Neural crest cell (in vitro differentiated cells): ENCODE measurements at regions not wholly inside any gene's neighbourhood (a gene's known extent, or its start where the extent isn't known, plus 50 kb on each side); places are given as distances from the start of the nearest gene placed in this dataset.

Source experiments
- DNase-seq: peaks from one replicate; pipeline ENCODE4 v3.0.0; 2021; ENCODE audit warnings: low read depth, mixed read lengths, low spot score
- H3K27ac Mint-ChIP-seq: one replicate; pipeline ENCODE4 v1.8.0; 2021; ENCODE audit warnings: mild to moderate bottlenecking, mixed read lengths; ENCODE audit not compliant: unreplicated experiment
- H3K27me3 Mint-ChIP-seq: 2 replicates; pipeline ENCODE4 v1.8.0; 2021; ENCODE audit warnings: low read depth, mild to moderate bottlenecking, mixed read lengths
- H3K36me3 Mint-ChIP-seq: 2 replicates; pipeline ENCODE4 v1.8.0; 2021; ENCODE audit warnings: low read depth, mild to moderate bottlenecking, mixed read lengths
- H3K4me1 Mint-ChIP-seq: 2 replicates; pipeline ENCODE4 v1.8.0; 2021; ENCODE audit warnings: mixed read lengths
- H3K4me3 Mint-ChIP-seq: one replicate; pipeline ENCODE4 v1.8.0; 2021; ENCODE audit warnings: mild to moderate bottlenecking, mixed read lengths
- H3K9me3 Mint-ChIP-seq: 2 replicates; pipeline ENCODE4 v1.8.0; 2021; ENCODE audit warnings: mixed read lengths
- CTCF ChIP-seq: fragments of 200-600 bp; sonication (generic); conservative IDR thresholded peaks from 2 replicates; pipeline ENCODE4 v1.5.0; 2021; ENCODE audit warnings: antibody characterized with exemption, mild to moderate bottlenecking

- H3K27me3 Mint-ChIP-seq = no peaks in the 10 kb centered on the region
- H3K4me3 Mint-ChIP-seq = no peak overlapping the region
- no peaks in the 10 kb centered on the region for H3K36me3 Mint-ChIP-seq
- DNase-seq = no peak
- H3K27ac Mint-ChIP-seq = no peak overlapping the region
- no peaks in the 10 kb centered on the region for H3K9me3 Mint-ChIP-seq
- H3K4me1 Mint-ChIP-seq = no peaks in the 10 kb centered on the region
- TF ChIP-seq CTCF = no peak
Measured at GRCh38 chr13:83515268-83516015, 366.8 kb downstream of the SLITRK1 start.

DNA sequence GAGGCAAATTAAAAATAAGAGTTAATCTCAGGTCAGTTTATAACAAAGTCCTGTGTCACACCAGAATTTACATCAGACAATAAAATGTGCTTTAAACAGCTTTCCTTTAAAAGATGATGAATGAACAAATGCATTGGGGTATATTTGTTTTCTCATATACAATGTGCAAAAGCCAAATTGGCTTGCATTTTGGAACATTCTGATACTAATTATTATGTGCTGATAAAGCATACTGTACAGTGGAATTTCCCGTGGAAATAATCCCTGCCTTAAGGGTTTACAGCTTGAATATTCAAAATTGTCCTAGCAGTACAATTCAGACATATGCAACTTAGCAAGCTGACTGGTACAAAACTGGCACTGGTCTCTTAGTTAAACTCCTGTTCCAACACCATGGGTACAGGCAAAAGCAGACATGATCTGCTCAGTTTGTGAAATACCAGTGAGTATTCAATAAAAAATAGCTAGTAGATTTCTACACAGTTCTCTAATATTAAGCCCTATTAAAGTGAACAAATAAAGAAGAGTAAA is 373.4 kb downstream of the SLITRK1 start:
- TF ChIP-seq CTCF = no peak
- Mint-ChIP-seq H3K27me3 (no peaks in the 10 kb centered on the region), H3K4me1 (no peaks in the 10 kb centered on the region), H3K27ac (no peak overlapping the region), H3K36me3 (no peaks in the 10 kb centered on the region), H3K4me3 (no peak overlapping the region), H3K9me3 (no peaks in the 10 kb centered on the region)
- DNase-seq = no peak

GRCh38 chr13:83503424-83503823 is 378.9 kb downstream of the SLITRK1 start:
- H3K27me3 Mint-ChIP-seq = no peaks in the 10 kb centered on the region
- DNase-seq = no peak
- no peak overlapping the region for H3K4me3 Mint-ChIP-seq
- H3K27ac Mint-ChIP-seq = no peak overlapping the region
- TF ChIP-seq CTCF = no peak
- H3K36me3 Mint-ChIP-seq = no peaks in the 10 kb centered on the region
- H3K4me1 Mint-ChIP-seq = no peaks in the 10 kb centered on the region
- H3K9me3 Mint-ChIP-seq = peaks cover 4% of the 10 kb centered on the region

- Mint-ChIP-seq H3K9me3 (peaks cover 4% of the 10 kb centered on the region), H3K27ac (no peak overlapping the region), H3K36me3 (no peaks in the 10 kb centered on the region), H3K4me1 (no peaks in the 10 kb centered on the region), H3K4me3 (no peak overlapping the region), H3K27me3 (no peaks in the 10 kb centered on the region)
- DNase-seq = no peak
- no peak for TF ChIP-seq CTCF
Measured at GRCh38 chr13:83499286-83499685, 383.0 kb downstream of the SLITRK1 start.

GRCh38 chr13:83498481-83499190 is 383.6 kb downstream of the SLITRK1 start:
- H3K4me3 Mint-ChIP-seq = no peak overlapping the region
- H3K27me3 Mint-ChIP-seq = no peaks in the 10 kb centered on the region
- H3K4me1 Mint-ChIP-seq = no peaks in the 10 kb centered on the region
- H3K27ac Mint-ChIP-seq = no peak overlapping the region
- H3K36me3 Mint-ChIP-seq = no peaks in the 10 kb centered on the region
- no peak for DNase-seq
- peaks cover 4% of the 10 kb centered on the region for H3K9me3 Mint-ChIP-seq
- TF ChIP-seq CTCF = no peak
